ENCODE measurements at regions not wholly inside any gene's neighbourhood (a gene's known extent, or its start where the extent isn't known, plus 50 kb on each side); places are given as distances from the start of the nearest gene placed in this dataset.

GRCh38 chr5:56561455-56561854 is 253.9 kb upstream of the MAP3K1 start:
- Histone ChIP-seq H3K9ac (ENCODE audit: extremely low read depth, insufficient read length, low read length) (no peak overlapping the region), H3K9me3 (ENCODE audit: control insufficient read depth, low read depth, low read length) (no peaks in the 10 kb centered on the region), H3T11ph (ENCODE audit: low read length) (no peak overlapping the region), H2BK120ac (ENCODE audit: low read depth, low read length, poor library complexity, severe bottlenecking) (no peak overlapping the region), H3K27ac (ENCODE audit: insufficient read length, low read depth, low read length) (no peak overlapping the region), H3K27me3 (ENCODE audit: insufficient read depth, low read length) (no peaks in the 10 kb centered on the region), H4K20me1 (ENCODE audit: control insufficient read depth, insufficient read depth, insufficient read length) (no peaks in the 10 kb centered on the region), H3K23me2 (ENCODE audit: insufficient read length, low read depth, low read length, poor library complexity, severe bottlenecking) (no peaks in the 10 kb centered on the region), H2BK5ac (ENCODE audit: insufficient read length, low read length) (no peak overlapping the region), H3K23ac (ENCODE audit: insufficient read length, low read depth, low read length) (no peak overlapping the region), H3K4me2 (ENCODE audit: insufficient read depth, insufficient read length, low read length) (no peak overlapping the region), H3K4me1 (ENCODE audit: insufficient read depth, low read length) (no peaks in the 10 kb centered on the region; the same call in 1 of the 2 replicates), H4K91ac (ENCODE audit: insufficient read length, low read depth, low read length) (no peak overlapping the region), H2AFZ (ENCODE audit: low read length) (no peak overlapping the region), H3K79me1 (ENCODE audit: insufficient read depth, low read depth, low read length, poor library complexity, severe bottlenecking) (no peaks in the 10 kb centered on the region), H2AK5ac (ENCODE audit: insufficient read length, low read length) (no peak overlapping the region), H3K79me2 (ENCODE audit: insufficient read depth, low read length) (no peaks in the 10 kb centered on the region), H3K18ac (ENCODE audit: insufficient read length, low read depth, low read length) (no peak overlapping the region), H2BK12ac (ENCODE audit: insufficient read length, low read depth, low read length) (no peak overlapping the region), H2BK20ac (ENCODE audit: low read depth, low read length, poor library complexity, severe bottlenecking) (no peak overlapping the region), H4K8ac (replicated peaks; ENCODE audit: insufficient read length, low read depth, low read length) (no peak overlapping the region), H3K14ac (ENCODE audit: insufficient read depth, low read length) (no peak overlapping the region), H2BK15ac (ENCODE audit: low read depth, low read length) (no peak overlapping the region), H4K5ac (ENCODE audit: insufficient read length, low read depth, low read length) (no peak overlapping the region), H3K56ac (ENCODE audit: insufficient read length, low read depth, low read length) (no peak overlapping the region), H3K4ac (ENCODE audit: low read depth, low read length) (no peak overlapping the region)
- Mint-ChIP-seq H3K36me3 (ENCODE audit: insufficient read depth in 1 of 3, low read depth in 3 of 3) (no peaks in the 10 kb centered on the region), H3K27ac (no peak overlapping the region), H3K27me3 (ENCODE audit: low read depth) (peaks cover 2% of the 10 kb centered on the region; the same call in 1 of the 2 replicates), H3K4me1 (peaks cover 10 to 12% of the 10 kb centered on the region in 2 experiments), H3K9me3 (no peaks in the 10 kb centered on the region), H3K4me3 (no peak overlapping the region)
- TF ChIP-seq, protein P1, sequence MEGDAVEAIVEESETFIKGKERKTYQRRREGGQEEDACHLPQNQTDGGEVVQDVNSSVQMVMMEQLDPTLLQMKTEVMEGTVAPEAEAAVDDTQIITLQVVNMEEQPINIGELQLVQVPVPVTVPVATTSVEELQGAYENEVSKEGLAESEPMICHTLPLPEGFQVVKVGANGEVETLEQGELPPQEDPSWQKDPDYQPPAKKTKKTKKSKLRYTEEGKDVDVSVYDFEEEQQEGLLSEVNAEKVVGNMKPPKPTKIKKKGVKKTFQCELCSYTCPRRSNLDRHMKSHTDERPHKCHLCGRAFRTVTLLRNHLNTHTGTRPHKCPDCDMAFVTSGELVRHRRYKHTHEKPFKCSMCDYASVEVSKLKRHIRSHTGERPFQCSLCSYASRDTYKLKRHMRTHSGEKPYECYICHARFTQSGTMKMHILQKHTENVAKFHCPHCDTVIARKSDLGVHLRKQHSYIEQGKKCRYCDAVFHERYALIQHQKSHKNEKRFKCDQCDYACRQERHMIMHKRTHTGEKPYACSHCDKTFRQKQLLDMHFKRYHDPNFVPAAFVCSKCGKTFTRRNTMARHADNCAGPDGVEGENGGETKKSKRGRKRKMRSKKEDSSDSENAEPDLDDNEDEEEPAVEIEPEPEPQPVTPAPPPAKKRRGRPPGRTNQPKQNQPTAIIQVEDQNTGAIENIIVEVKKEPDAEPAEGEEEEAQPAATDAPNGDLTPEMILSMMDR (conservative IDR thresholded peaks at IDR 0.05) = no peak
- no CpG with 5 or more reads among the region's 2 CpGs for WGBS (ENCODE audit: extremely low coverage, insufficient read length, low lambda C conversion rate)
- no peak for DNase-seq

All from H9 (cell line).